Smooth muscle cell (in vitro differentiated cells): ENCODE measurements at regions not wholly inside any gene's neighbourhood (a gene's known extent, or its start where the extent isn't known, plus 50 kb on each side); places are given as distances from the start of the nearest gene placed in this dataset.

Experiments
- DNase-seq: peaks from one replicate; lab custom pipeline; 2025; ENCODE audit not compliant: unreplicated experiment; lab: John Stamatoyannopoulos, UW
- H2AFZ ChIP-seq: fragments of 200-600 bp; sonication (generic); 2 replicates; pipeline ENCODE4 v1.6.0; 2016; ENCODE audit warnings: antibody characterized with exemption, low read depth, mild to moderate bottlenecking
- H3F3A ChIP-seq: fragments of 200-600 bp; sonication (generic); 2 replicates; pipeline ENCODE4 v1.6.0; 2017; ENCODE audit warnings: antibody characterized with exemption, low read depth
- H3K27ac ChIP-seq: fragments of 200-600 bp; sonication (generic); 2 replicates; pipeline ENCODE4 v1.5.1; 2016; ENCODE audit warnings: low read depth, mild to moderate bottlenecking
- H3K27me3 ChIP-seq: fragments of 200-600 bp; sonication (generic); 2 replicates; pipeline ENCODE4 v1.6.1; 2016; ENCODE audit warnings: low read depth, mild to moderate bottlenecking
- H3K36me3 ChIP-seq: fragments of 200-600 bp; sonication (generic); 2 replicates; pipeline ENCODE4 v1.5.1; 2016; ENCODE audit warnings: low read depth
- H3K4me1 ChIP-seq: fragments of 200-600 bp; sonication (generic); 2 replicates; pipeline ENCODE4 v1.5.1; 2016; ENCODE audit warnings: low read depth
- H3K4me2 ChIP-seq: fragments of 200-600 bp; sonication (generic); 2 replicates; pipeline ENCODE4 v1.6.0; 2016; ENCODE audit warnings: mild to moderate bottlenecking
- H3K4me3 ChIP-seq: fragments of 200-600 bp; sonication (generic); 2 replicates; pipeline ENCODE4 v1.5.1; 2016; ENCODE audit warnings: mild to moderate bottlenecking
- H3K79me2 ChIP-seq: fragments of 200-600 bp; sonication (generic); 2 replicates; pipeline ENCODE4 v1.6.0; 2016; ENCODE audit warnings: low read depth, mild to moderate bottlenecking
- H3K9ac ChIP-seq: fragments of 200-600 bp; sonication (generic); 2 replicates; pipeline ENCODE4 v1.6.0; 2016; ENCODE audit warnings: low read depth
- H3K9me3 ChIP-seq: fragments of 200-600 bp; sonication (generic); replicated peaks from 2 replicates; pipeline ENCODE4 v1.5.1; 2016; ENCODE audit warnings: low read depth
- H4K20me1 ChIP-seq: fragments of 200-600 bp; sonication (generic); 2 replicates; pipeline ENCODE4 v1.6.0; 2016; ENCODE audit warnings: low read depth
- CTCF ChIP-seq: fragments of 200-600 bp; sonication (generic); IDR thresholded peaks from 2 replicates; pipeline ENCODE4 v1.5.1; 2017; ENCODE audit warnings: borderline replicate concordance, mild to moderate bottlenecking, antibody characterized with exemption; ENCODE audit not compliant: insufficient read depth, poor library complexity, severe bottlenecking
- WGBS: methylation state at CpG from one replicate; pipeline ENCODE4 v1.1.7; 2016; ENCODE audit warnings: low lambda C conversion rate; 5-methylcytosine and 5-hydroxymethylcytosine counted together

GRCh38 chr11:109994907-109995306, 98.3 kb upstream of the ZC3H12C start:
- H3F3A ChIP-seq, result peaks cover 5% of the 10 kb centered on the region
- whole genome bisulfite sequencing, result 69% methylated on average over 6 of the region's 6 CpGs
- DNase-seq, result no peak
- no peak overlapping the region for H2AFZ ChIP-seq
- no peaks in the 10 kb centered on the region for H3K36me3 ChIP-seq
- no peaks in the 10 kb centered on the region for H3K9me3 ChIP-seq
- H3K27me3 ChIP-seq, result no peaks in the 10 kb centered on the region
- no peak overlapping the region for H3K4me3 ChIP-seq
- H3K4me1 ChIP-seq, result peaks cover 5% of the 10 kb centered on the region
- H3K9ac ChIP-seq, result no peak overlapping the region
- H3K27ac ChIP-seq, result peak overlapping the region; percentile 66
- H4K20me1 ChIP-seq, result no peaks in the 10 kb centered on the region
- no peak for TF ChIP-seq CTCF
- H3K79me2 ChIP-seq, result no peaks in the 10 kb centered on the region
- H3K4me2 ChIP-seq, result no peak overlapping the region

GRCh38 chr11:109996060-109996459, 97.1 kb upstream of the ZC3H12C start:
- Histone ChIP-seq H3K9ac (no peak overlapping the region), H3K4me2 (no peak overlapping the region), H3K4me3 (no peak overlapping the region), H3K79me2 (no peaks in the 10 kb centered on the region), H3F3A (peaks cover 5% of the 10 kb centered on the region), H3K27ac (no peak overlapping the region), H3K9me3 (no peaks in the 10 kb centered on the region), H4K20me1 (no peaks in the 10 kb centered on the region), H3K36me3 (no peaks in the 10 kb centered on the region), H3K4me1 (peaks cover 14% of the 10 kb centered on the region), H3K27me3 (no peaks in the 10 kb centered on the region), H2AFZ (no peak overlapping the region)
- no peak for TF ChIP-seq CTCF
- DNase-seq, result no peak

GRCh38 chr11:109998921-109999320, 94.3 kb upstream of the ZC3H12C start:
- Histone ChIP-seq H3K36me3 (no peaks in the 10 kb centered on the region), H3F3A (peaks cover 5% of the 10 kb centered on the region), H3K9ac (peak overlapping the region; percentile 73), H3K27me3 (no peaks in the 10 kb centered on the region), H2AFZ (no peak overlapping the region), H3K79me2 (no peaks in the 10 kb centered on the region), H3K4me3 (no peak overlapping the region), H3K9me3 (no peaks in the 10 kb centered on the region), H3K4me1 (peaks cover 15% of the 10 kb centered on the region), H3K4me2 (peak overlapping the region; percentile 41), H4K20me1 (no peaks in the 10 kb centered on the region), H3K27ac (peak overlapping the region; percentile 96)
- no peak for TF ChIP-seq CTCF
- whole genome bisulfite sequencing, result 89% methylated on average over 3 of the region's 3 CpGs
- DNase-seq, result no peak

GRCh38 chr11:110000031-110000502, 93.1 kb upstream of the ZC3H12C start:
- no peak overlapping the region for H2AFZ ChIP-seq
- H3K4me1 ChIP-seq, result peaks cover 15% of the 10 kb centered on the region
- TF ChIP-seq CTCF, result no peak
- H3K4me2 ChIP-seq, result peak overlapping the region; percentile 67
- no peaks in the 10 kb centered on the region for H3K36me3 ChIP-seq
- no peak overlapping the region for H3K4me3 ChIP-seq
- peak overlapping the region; percentile 96 for H3K27ac ChIP-seq
- H4K20me1 ChIP-seq, result no peaks in the 10 kb centered on the region
- WGBS, result 13% methylated on average over 6 of the region's 6 CpGs
- H3K27me3 ChIP-seq, result no peaks in the 10 kb centered on the region
- no peaks in the 10 kb centered on the region for H3K9me3 ChIP-seq
- H3F3A ChIP-seq, result peaks cover 5% of the 10 kb centered on the region
- peak overlapping the region; percentile 77 for H3K9ac ChIP-seq
- H3K79me2 ChIP-seq, result no peaks in the 10 kb centered on the region
- no peak for DNase-seq
